Daoy (cell line): ENCODE measurements at regions not wholly inside any gene's neighbourhood (a gene's known extent, or its start where the extent isn't known, plus 50 kb on each side); places are given as distances from the start of the nearest gene placed in this dataset.
"Not testable (repeated sequence)": the region's sequence is repeated elsewhere in the genome, so short reads cannot be mapped to it uniquely, and the experiment has no call there.

ENCODE experiments used
- DNase-seq: peaks from one replicate; pipeline ENCODE4 v3.0.0-alpha.2; 2015; ENCODE audit warnings: low read depth

- no peak for DNase-seq
Measured at GRCh38 chr6:168938546-168938945, 315.1 kb downstream of the THBS2 start.

GRCh38 chr6:168937054-168937453 lies 316.6 kb downstream of the THBS2 start:
- DNase-seq: peak; percentile 6

- DNase-seq: no peak
Measured at GRCh38 chr6:168935628-168936010, 318.0 kb downstream of the THBS2 start.

- DNase-seq: no peak
Measured at GRCh38 chr6:168934660-168935627, 318.7 kb downstream of the THBS2 start.

- DNase-seq: not testable (repeated sequence)
Measured at GRCh38 chr6:168932171-168932570, 321.5 kb downstream of the THBS2 start.

GRCh38 chr6:168931072-168931471 lies 322.6 kb downstream of the THBS2 start:
- DNase-seq: not testable (repeated sequence)

GRCh38 chr6:168929871-168930450 lies 323.7 kb downstream of the THBS2 start:
- DNase-seq: no peak

GRCh38 chr6:168928012-168928411 lies 325.6 kb downstream of the THBS2 start:
- no peak for DNase-seq

GRCh38 chr6:168927026-168927425 lies 326.6 kb downstream of the THBS2 start:
- DNase-seq: no peak

- DNase-seq: no peak
Measured at GRCh38 chr6:168926306-168926705, 327.3 kb downstream of the THBS2 start.

GRCh38 chr6:168925671-168926070 lies 328.0 kb downstream of the THBS2 start:
- no peak for DNase-seq

GRCh38 chr6:168923171-168923570 lies 330.5 kb downstream of the THBS2 start:
- no peak for DNase-seq

- no peak for DNase-seq
Measured at GRCh38 chr6:168922436-168922835, 331.2 kb downstream of the THBS2 start.

GRCh38 chr6:168920289-168920688 lies 333.4 kb downstream of the THBS2 start:
- no peak for DNase-seq

- no peak for DNase-seq
Measured at GRCh38 chr6:168919470-168920179, 334.0 kb downstream of the THBS2 start.

- DNase-seq: no peak
Measured at GRCh38 chr6:168916576-168917211, 337.0 kb downstream of the THBS2 start.

GRCh38 chr6:168915855-168916254 lies 337.8 kb downstream of the THBS2 start:
- no peak for DNase-seq

GRCh38 chr6:168915242-168915641 lies 338.4 kb downstream of the THBS2 start:
- DNase-seq: no peak

GRCh38 chr6:168913866-168914469 lies 339.7 kb downstream of the THBS2 start:
- DNase-seq: no peak

GRCh38 chr6:168913231-168913865 lies 340.3 kb downstream of the THBS2 start:
- not testable (repeated sequence) for DNase-seq

- no peak for DNase-seq
Measured at GRCh38 chr6:168909288-168909687, 344.4 kb downstream of the THBS2 start.
